Aorta (tissue), 5 donors: ENCODE measurements at regions not wholly inside any gene's neighbourhood (a gene's known extent, or its start where the extent isn't known, plus 50 kb on each side); places are given as distances from the start of the nearest gene placed in this dataset.

Experiments used
- ATAC-seq: fragments of 200-7000 bp; cut with Tn5 transposase; one replicate; pipeline ENCODE4 v1.9.1; 2022; ENCODE audit warnings: moderate library complexity; ENCODE audit not compliant: low FRiP score
- DNase-seq, 2 donors: peaks; one replicate each; pipeline ENCODE4 v3.0.0-alpha.2; 2020
- H3K27ac ChIP-seq, 2 donors: one replicate each; pipeline ENCODE4 v1.5.1; 2013; ENCODE audit warnings: low read length in 2 of 2, mild to moderate bottlenecking in 2 of 2, moderate library complexity in 2 of 2, control low read depth in 1 of 2, inconsistent platforms in 1 of 2, low read depth in 1 of 2
- H3K27me3 ChIP-seq, 2 donors: one replicate each; pipeline ENCODE4 v1.6.1; 2013; ENCODE audit warnings: control low read depth in 1 of 2, low read length in 1 of 2, mild to moderate bottlenecking in 1 of 2, moderate library complexity in 1 of 2; ENCODE audit not compliant: insufficient read depth in 2 of 2, control insufficient read depth in 1 of 2
- H3K36me3 ChIP-seq, 2 donors: one replicate each; pipeline ENCODE4 v1.6.1; 2013; ENCODE audit warnings: control low read depth in 1 of 2, low read length in 1 of 2, mild to moderate bottlenecking in 1 of 2; ENCODE audit not compliant: insufficient read depth in 2 of 2, control insufficient read depth in 1 of 2
- H3K4me1 ChIP-seq, 2 donors: one replicate each; pipeline ENCODE4 v1.6.1; 2013; ENCODE audit warnings: low read length in 2 of 2, control low read depth in 1 of 2, mild to moderate bottlenecking in 1 of 2, moderate library complexity in 1 of 2; ENCODE audit not compliant: insufficient read depth in 2 of 2, control insufficient read depth in 1 of 2
- H3K4me3 ChIP-seq, 2 donors: one replicate each; pipeline ENCODE4 v1.5.1; 2013; ENCODE audit warnings: low read length in 2 of 2, control low read depth in 1 of 2, mild to moderate bottlenecking in 1 of 2
- H3K9me3 ChIP-seq: one replicate; pipeline ENCODE4 v1.6.1; 2013; ENCODE audit warnings: mild to moderate bottlenecking, low read length; ENCODE audit not compliant: control insufficient read depth
- WGBS, 2 donors: extraction: QIAGEN DNeasy Blood & Tissue Kit; methylation state at CpG; one replicate each; pipeline ENCODE4 v1.1.7; 2013; 5-methylcytosine and 5-hydroxymethylcytosine counted together
- intact Hi-C, 2 donors: fragments of 100-400 bp; cut with DNase I; formaldehyde crosslinking; loops; one replicate each; pipeline versions ENCODE4 v1.14.2 to v1.15.0; 2022
- donor health status: healthy with polysubstance abuse.
- donor health status: Bipolar disorder and iron deficiency.
- donor health status: DM: no; HTN: no; CAD: no.
- donor health status: DM: no; HTN: no; CAD: no.
- donor health status: DM: yes; HTN: yes; CAD: no.

DNA sequence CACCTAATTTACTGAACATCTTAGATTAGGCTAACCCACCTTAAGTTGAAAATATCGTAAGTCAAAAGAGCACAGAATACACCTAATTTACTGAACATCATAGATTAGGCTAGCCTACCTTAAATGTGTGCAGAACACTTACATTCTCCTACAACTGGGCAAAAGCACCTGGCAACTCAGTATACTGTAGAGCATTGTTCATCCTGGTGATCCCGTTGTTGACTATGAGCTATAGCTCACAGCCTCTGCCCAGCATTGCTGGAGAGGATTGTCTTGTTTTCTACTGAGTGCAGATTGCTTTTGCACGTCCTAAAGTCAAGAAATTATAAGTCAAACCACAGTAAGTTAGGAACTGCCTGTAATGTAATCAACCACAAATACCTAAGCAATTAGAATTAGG lies 531.8 kb upstream of the CDH6 start:
- DNase-seq (no peak), ATAC-seq (no peak)
- H3K27ac ChIP-seq = no peak overlapping the region
- intact Hi-C loops = no loop called here
- H3K4me3 ChIP-seq = no peak overlapping the region
- H3K36me3 ChIP-seq = no peaks in the 10 kb centered on the region
- H3K27me3 ChIP-seq = no peaks in the 10 kb centered on the region
- no peaks in the 10 kb centered on the region for H3K4me1 ChIP-seq
- 55 to 62% methylated on average over 3 of the region's 3 CpGs for WGBS, 2 donors
- H3K9me3 ChIP-seq = no peaks in the 10 kb centered on the region

DNA sequence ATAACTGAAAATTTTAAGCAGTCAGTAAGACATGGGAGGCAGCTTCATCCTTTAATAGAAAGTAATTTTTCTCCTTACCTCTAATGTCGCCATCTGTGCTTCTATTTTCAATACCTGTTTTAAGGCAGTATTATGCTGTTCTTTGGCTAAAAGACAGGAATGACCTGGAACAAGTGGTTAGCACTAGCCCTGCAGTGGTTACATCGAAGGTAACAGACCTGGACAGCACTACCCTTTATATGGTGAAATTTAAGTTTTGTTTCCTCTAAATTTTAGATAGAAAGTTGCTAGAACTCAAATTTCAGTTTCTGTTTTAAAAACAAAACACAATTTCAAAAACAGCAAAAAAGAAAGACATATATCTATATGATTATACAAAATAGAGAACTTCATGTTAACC lies 534.1 kb upstream of the CDH6 start:
- DNase-seq = no peak
- Histone ChIP-seq H3K4me1 (no peaks in the 10 kb centered on the region), H3K27me3 (no peaks in the 10 kb centered on the region), H3K4me3 (no peak overlapping the region), H3K36me3 (no peaks in the 10 kb centered on the region), H3K27ac (no peak overlapping the region), H3K9me3 (no peaks in the 10 kb centered on the region)
- intact Hi-C loops = no loop called here
- ATAC-seq = no peak
- WGBS, 2 donors = 90 to 92% methylated on average over 2 of the region's 2 CpGs

DNA sequence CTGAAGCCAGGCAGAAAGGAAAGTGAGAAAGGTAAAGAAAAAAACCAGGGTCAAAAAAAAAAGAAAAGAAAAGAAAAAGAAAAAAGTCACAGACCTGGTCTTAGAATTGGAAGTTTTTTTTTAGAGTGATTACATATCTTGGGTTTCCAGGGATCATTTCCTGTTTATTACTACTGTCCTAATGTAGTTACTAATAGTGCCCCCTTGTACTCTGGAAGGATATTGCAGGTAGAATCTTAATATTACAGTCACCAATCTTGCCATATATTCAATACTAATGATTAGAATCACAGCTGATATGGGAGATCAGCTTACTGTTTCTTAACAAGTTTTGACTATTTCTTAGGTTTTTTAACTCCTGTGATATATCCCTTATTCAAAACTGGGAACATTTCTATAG lies 543.2 kb upstream of the CDH6 start:
- Histone ChIP-seq H3K27me3 (no peaks in the 10 kb centered on the region), H3K36me3 (no peaks in the 10 kb centered on the region), H3K4me1 (no peaks in the 10 kb centered on the region), H3K27ac (no peak overlapping the region), H3K9me3 (no peaks in the 10 kb centered on the region), H3K4me3 (no peak overlapping the region)
- ATAC-seq (no peak), DNase-seq (no peak)
- intact Hi-C loops = no loop called here

DNA sequence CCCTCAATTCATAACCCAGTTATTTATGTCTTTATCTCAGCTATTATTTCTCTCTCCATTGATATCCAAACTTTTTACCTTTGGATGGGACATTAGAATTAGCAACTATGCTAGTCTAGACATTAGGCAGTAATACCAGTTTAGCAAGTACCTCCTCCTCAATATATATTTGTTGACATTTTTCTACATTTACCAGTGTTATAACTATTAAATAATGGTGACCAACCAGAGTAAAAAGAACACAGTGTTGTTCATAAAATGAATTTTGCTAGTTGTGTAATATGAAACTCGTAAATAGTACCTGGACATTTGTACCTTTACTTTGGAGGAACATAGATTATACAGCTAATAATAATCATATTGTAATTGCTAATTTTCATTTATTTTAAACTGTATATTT lies 554.6 kb upstream of the CDH6 start:
- intact Hi-C loops = no loop called here
- no peak for ATAC-seq
- no peaks in the 10 kb centered on the region for H3K4me1 ChIP-seq
- no peak for DNase-seq
- H3K27ac ChIP-seq = no peak overlapping the region
- no peaks in the 10 kb centered on the region for H3K36me3 ChIP-seq
- no peak overlapping the region for H3K4me3 ChIP-seq
- peaks cover 1% of the 10 kb centered on the region for H3K9me3 ChIP-seq
- H3K27me3 ChIP-seq = no peaks in the 10 kb centered on the region
- WGBS, 2 donors = 81 to 89% methylated on average over 1 of the region's 1 CpG

DNA sequence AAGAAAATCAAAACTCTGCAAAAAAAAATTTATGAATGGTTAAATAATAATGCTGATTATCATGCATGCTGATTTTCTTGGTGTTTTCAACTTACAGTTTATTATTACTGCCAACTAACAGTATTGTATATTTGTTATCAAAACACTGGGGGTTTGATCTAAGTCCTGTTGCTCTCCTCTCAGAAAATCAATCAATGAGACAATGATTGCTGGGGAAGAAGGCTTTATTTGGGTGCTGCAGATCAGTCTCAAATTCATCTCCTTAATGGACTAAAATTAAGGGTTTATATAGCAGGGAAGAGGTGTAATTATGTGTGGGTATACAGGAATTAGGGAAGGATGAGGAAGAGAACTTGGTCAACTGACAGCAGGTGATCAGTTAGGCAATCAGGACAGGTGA lies 565.5 kb upstream of the CDH6 start:
- H3K27ac ChIP-seq = no peak overlapping the region
- no peak for DNase-seq
- H3K27me3 ChIP-seq = no peaks in the 10 kb centered on the region
- no peaks in the 10 kb centered on the region for H3K9me3 ChIP-seq
- H3K4me3 ChIP-seq = no peak overlapping the region
- H3K4me1 ChIP-seq = no peaks in the 10 kb centered on the region
- no peaks in the 10 kb centered on the region for H3K36me3 ChIP-seq
- intact Hi-C loops = no loop called here
- ATAC-seq = no peak

DNA sequence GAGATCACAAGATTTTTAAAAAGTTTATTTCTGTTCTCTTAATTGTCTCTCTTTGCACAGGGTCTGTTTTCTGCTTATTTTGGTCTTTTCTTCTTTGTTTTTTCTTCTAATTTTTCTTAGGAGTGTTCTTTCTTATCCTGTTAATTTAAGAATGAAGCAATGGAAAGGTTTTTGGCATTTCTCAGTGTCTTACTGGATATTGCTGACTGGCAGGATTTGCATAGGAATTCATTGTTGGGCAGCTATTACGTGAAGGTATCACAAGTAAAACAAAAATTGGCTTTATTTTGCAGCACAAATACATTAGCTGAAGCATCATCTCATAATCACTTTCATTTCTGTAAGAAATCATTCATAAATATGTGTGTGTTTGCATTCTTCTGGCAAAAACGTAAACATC lies 566.9 kb upstream of the CDH6 start:
- no peaks in the 10 kb centered on the region for H3K4me1 ChIP-seq
- intact Hi-C loops = no loop called here
- no peaks in the 10 kb centered on the region for H3K9me3 ChIP-seq
- ATAC-seq = no peak
- H3K27ac ChIP-seq = no peak overlapping the region
- H3K4me3 ChIP-seq = no peak overlapping the region
- no peaks in the 10 kb centered on the region for H3K36me3 ChIP-seq
- H3K27me3 ChIP-seq = no peaks in the 10 kb centered on the region
- WGBS, 2 donors = 62 to 66% methylated on average over 2 of the region's 2 CpGs
- no peak for DNase-seq

DNA sequence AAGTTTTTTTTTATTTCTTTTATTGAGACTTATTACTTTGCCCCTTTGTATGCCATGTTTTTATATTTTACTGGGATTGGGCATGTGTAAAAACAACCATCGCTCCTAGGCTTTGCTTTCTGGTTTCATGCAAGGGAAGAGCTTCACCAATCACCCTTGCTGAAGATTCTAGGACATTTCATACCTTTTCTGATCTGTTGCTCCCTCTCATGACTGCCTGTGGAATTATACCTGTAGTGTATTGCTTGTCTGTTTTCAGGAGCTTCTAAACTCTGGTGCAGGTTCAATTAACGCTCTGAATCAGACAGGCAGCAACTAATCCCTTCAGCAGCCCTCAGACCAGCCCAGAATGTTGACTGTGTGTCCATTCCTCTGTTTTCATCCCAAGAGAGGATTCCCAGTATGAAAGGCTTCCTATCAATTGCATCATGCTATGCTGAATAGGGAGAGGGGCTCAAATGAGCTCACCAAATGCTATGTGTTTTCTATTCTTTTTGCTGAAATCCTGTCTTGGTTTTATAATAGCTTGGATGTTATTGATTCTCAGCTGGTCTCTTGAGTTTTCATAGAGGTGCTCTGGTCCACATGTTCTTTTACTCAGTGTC lies 572.9 kb upstream of the CDH6 start:
- 67 to 72% methylated on average over 2 of the region's 2 CpGs for WGBS, 2 donors
- H3K27me3 ChIP-seq = no peaks in the 10 kb centered on the region
- intact Hi-C loops = no loop called here
- DNase-seq (no peak), ATAC-seq (no peak)
- no peaks in the 10 kb centered on the region for H3K36me3 ChIP-seq
- no peak overlapping the region for H3K27ac ChIP-seq
- peaks cover 5% of the 10 kb centered on the region for H3K9me3 ChIP-seq
- no peak overlapping the region for H3K4me3 ChIP-seq
- no peaks in the 10 kb centered on the region for H3K4me1 ChIP-seq

DNA sequence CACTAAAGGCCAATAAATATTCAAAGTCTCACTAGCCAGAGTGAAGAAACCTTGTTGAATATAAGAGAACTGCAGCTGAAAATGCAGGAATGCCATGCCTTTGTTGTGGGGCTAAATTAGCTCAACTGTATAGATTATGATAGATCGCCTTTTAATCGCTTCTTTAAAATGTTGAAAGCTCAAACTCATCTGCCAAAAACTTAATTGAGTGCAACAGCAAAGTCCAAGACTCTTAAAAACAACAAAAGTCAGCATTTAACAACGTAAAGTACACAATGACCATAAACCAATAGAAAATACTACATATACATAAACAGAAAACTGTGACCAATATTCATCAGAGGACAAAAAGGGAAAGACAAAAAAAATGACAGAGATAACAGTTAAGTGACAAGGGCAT lies 585.0 kb upstream of the CDH6 start:
- no peak for DNase-seq
- no peaks in the 10 kb centered on the region for H3K36me3 ChIP-seq
- WGBS, 2 donors = 75 to 79% methylated on average over 3 of the region's 3 CpGs
- H3K27me3 ChIP-seq = no peaks in the 10 kb centered on the region
- no peak for ATAC-seq
- H3K27ac ChIP-seq = no peak overlapping the region
- intact Hi-C loops = no loop called here
- H3K9me3 ChIP-seq = no peaks in the 10 kb centered on the region
- no peak overlapping the region for H3K4me3 ChIP-seq
- H3K4me1 ChIP-seq = no peaks in the 10 kb centered on the region

DNA sequence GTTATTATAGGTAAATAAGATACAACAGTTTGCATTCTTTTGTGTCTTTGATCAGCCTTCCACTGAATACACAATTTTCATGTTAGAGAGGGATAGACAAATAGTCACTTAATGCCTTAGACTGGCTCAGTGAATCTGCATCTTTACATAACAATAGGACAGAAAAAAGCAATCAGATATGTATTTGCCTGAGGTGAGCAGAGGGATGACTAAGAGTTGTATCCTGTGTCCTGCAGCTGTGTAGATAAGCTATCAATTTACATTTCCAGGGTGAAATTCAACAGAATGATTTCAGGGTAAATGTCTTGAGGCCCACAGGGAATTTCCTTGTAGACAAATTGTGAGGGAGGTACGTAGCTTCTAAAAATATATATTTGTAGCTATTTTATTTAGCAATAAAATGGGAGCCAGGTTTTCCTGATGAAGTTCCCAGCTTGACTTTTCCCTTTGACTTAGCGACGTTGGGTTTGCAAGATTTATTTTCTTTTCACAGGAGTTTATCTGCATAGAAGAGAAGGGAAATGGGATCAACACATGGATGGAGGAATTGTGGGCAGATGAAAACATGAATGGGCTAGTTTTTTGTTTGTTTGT lies 586.1 kb upstream of the CDH6 start:
- 34 to 40% methylated on average over 3 of the region's 3 CpGs for WGBS, 2 donors
- ATAC-seq = no peak

More for the DNA sequence above, 586.1 kb upstream of the CDH6 start:
- DNase-seq = no peak
- Histone ChIP-seq H3K9me3 (no peaks in the 10 kb centered on the region), H3K4me1 (no peaks in the 10 kb centered on the region), H3K27me3 (no peaks in the 10 kb centered on the region), H3K4me3 (no peak overlapping the region), H3K36me3 (no peaks in the 10 kb centered on the region), H3K27ac (no peak overlapping the region)
- intact Hi-C loops = no loop called here
